ENCODE measurements at regions not wholly inside any gene's neighbourhood (a gene's known extent, or its start where the extent isn't known, plus 50 kb on each side); places are given as distances from the start of the nearest gene placed in this dataset.

DNA sequence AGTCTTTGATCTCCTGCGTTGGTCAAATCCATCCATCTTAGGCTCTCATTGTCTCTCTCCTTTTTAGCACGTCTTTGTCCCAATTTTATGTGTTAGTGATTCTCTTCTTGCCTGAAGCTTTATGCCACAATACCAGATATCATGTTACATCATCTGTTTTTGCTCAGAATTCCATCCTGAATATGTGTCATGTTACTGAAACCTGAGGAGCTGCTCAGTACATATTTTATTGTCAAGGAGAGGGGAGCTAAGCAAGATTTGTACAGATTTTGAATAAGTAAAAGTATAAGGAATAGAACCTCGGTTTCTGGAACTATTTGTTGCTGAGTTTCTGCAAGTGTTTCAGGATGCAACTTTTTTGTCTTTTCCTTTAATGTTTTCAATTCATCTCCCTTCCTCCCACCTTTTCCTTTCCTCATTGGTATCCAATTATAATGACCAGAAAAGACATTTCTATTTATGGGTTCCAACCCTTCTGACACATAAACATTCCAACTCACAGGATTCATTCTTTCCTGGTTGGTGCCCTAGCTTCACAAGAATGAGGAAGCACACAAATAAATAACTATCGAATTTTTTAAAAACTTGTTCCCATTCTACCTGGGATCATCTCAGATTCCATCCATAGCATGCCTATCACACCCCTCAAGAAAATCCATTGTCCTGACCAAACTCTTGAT is 291.8 kb downstream of the CRPPA start:
- Histone ChIP-seq H3K27me3 (ENCODE audit: control insufficient read depth, insufficient read depth, low read length, poor library complexity, severe bottlenecking) (no peaks in the 10 kb centered on the region), H3K36me3 (ENCODE audit: control insufficient read depth, insufficient read depth, low read length) (no peaks in the 10 kb centered on the region), H3K4me3 (ENCODE audit: insufficient read depth, low read depth, low read length) (no peak overlapping the region), H3K27ac (ENCODE audit: insufficient read depth, low read depth, low read length, poor library complexity, severe bottlenecking) (no peak overlapping the region), H3K9me3 (ENCODE audit: control insufficient read depth, low read length) (no peaks in the 10 kb centered on the region), H3K4me1 (ENCODE audit: control insufficient read depth, insufficient read depth, low read length) (no peaks in the 10 kb centered on the region)
- WGBS, 2 experiments, result 89 to 91% methylated on average over 4 of the region's 4 CpGs

DNA sequence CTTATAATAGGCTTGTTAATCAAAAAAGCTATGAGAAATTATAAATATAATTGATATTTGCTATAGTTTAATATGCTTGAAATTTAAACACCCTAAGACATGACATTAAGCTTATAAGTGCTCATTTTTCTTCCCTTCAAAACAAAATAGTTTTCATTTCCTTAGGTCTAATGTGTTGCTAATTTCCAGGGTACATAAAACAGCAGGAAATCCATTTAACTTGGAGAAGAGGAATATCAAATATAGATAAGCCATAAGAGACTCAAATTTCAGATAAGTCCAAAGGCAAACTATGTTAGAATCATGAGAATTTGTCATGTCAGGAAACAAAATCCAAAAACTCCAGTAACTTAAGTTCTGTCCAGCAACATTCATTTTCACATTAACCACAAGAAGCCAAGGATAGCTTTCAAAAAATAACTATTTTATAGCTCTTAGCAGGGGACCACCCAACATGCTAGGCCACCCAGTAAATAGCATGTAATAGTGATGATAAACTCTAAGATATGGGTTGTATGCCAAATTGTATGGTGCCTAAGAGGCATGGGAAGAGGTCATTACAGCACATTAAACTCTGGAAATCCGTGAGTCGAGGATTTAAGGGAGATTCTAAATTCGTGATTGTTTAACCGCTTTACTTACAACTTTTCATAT is 298.1 kb downstream of the CRPPA start:
- Histone ChIP-seq H3K36me3 (ENCODE audit: control insufficient read depth, insufficient read depth, low read length) (no peaks in the 10 kb centered on the region), H3K27me3 (ENCODE audit: control insufficient read depth, insufficient read depth, low read length, poor library complexity, severe bottlenecking) (no peaks in the 10 kb centered on the region), H3K4me1 (ENCODE audit: control insufficient read depth, insufficient read depth, low read length) (peaks cover 4% of the 10 kb centered on the region), H3K9me3 (ENCODE audit: control insufficient read depth, low read length) (no peaks in the 10 kb centered on the region), H3K4me3 (ENCODE audit: insufficient read depth, low read depth, low read length) (no peak overlapping the region), H3K27ac (ENCODE audit: insufficient read depth, low read depth, low read length, poor library complexity, severe bottlenecking) (no peak overlapping the region)
- 98 to 100% methylated on average over 3 to 4 of the region's 4 CpGs for WGBS, 2 experiments

DNA sequence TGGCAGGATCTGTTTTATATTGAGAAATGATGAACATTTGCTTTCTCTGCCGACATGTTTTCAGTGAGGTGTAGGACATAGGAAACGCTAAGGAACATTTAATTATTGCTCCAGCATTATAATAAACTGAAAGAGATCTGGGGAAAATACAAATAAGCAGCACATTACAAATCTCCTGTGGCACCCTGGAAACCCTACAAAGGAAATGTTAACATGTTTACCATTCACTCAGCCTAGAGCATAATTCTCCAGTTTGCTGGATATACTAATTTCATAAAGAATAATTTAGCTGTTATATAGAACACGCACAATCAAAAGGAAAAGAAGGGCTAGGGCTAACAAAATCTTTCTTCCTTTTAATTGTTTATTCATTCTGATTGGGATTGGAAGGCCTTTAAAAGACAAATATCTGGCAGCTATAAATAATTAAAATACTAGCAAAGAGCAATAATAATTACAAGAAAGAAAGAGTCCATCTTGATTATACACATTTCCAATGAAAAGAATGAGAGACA is 299.4 kb downstream of the CRPPA start:
- 95% methylated on average over 2 of the region's 3 CpGs; no CpG with 5 or more reads in 1 of the 2 experiments for WGBS, 2 experiments
- Histone ChIP-seq H3K27ac (ENCODE audit: insufficient read depth, low read depth, low read length, poor library complexity, severe bottlenecking) (no peak overlapping the region), H3K27me3 (ENCODE audit: control insufficient read depth, insufficient read depth, low read length, poor library complexity, severe bottlenecking) (no peaks in the 10 kb centered on the region), H3K4me1 (ENCODE audit: control insufficient read depth, insufficient read depth, low read length) (peaks cover 7% of the 10 kb centered on the region), H3K4me3 (ENCODE audit: insufficient read depth, low read depth, low read length) (no peak overlapping the region), H3K9me3 (ENCODE audit: control insufficient read depth, low read length) (no peaks in the 10 kb centered on the region), H3K36me3 (ENCODE audit: control insufficient read depth, insufficient read depth, low read length) (no peaks in the 10 kb centered on the region)

DNA sequence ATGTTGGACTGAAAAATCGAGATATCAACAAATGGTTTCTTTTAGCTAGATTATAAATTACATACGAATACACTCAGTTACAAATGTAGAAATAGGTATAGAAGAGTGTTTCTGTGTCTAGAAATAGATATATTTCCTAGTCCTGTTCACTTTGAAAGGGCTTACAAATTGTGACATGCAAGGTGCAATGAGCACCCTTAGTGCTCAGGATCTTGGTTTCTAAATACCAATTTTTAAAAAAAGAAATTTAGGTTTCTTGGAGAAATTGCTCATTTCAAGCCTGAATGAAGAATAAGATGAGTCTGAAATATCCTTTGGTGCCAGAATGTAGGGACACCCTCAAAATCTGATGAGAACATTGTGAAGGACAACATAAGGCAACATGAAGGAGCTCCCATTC is 306.0 kb downstream of the CRPPA start:
- Histone ChIP-seq H3K4me1 (ENCODE audit: control insufficient read depth, insufficient read depth, low read length) (peaks cover 7% of the 10 kb centered on the region), H3K27ac (ENCODE audit: insufficient read depth, low read depth, low read length, poor library complexity, severe bottlenecking) (no peak overlapping the region), H3K27me3 (ENCODE audit: control insufficient read depth, insufficient read depth, low read length, poor library complexity, severe bottlenecking) (no peaks in the 10 kb centered on the region), H3K9me3 (ENCODE audit: control insufficient read depth, low read length) (peaks cover 3% of the 10 kb centered on the region), H3K4me3 (ENCODE audit: insufficient read depth, low read depth, low read length) (no peak overlapping the region), H3K36me3 (ENCODE audit: control insufficient read depth, insufficient read depth, low read length) (no peaks in the 10 kb centered on the region)
- WGBS, 2 experiments, result no CpG with 5 or more reads among the region's 2 CpGs

DNA sequence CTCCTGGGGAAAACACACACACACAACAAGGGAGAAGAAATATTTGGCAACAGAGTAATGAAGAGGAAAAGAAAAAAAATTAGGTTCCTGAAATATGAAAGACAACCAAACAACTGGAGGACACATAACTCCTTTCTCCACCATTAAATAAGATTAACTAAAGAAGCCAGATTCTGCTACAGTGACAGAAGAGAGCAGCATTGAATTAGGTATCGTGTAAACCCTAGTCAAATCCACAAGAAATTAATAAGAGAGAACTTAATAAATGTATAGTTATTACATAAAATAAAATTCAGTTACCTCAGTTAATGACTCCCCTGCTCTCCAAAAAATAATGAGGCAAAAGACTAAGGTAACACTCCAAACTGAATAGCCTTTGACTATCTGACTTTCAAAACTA is 306.7 kb downstream of the CRPPA start:
- no peaks in the 10 kb centered on the region for H3K36me3 ChIP-seq (ENCODE audit: control insufficient read depth, insufficient read depth, low read length)
- H3K27me3 ChIP-seq (ENCODE audit: control insufficient read depth, insufficient read depth, low read length, poor library complexity, severe bottlenecking), result no peaks in the 10 kb centered on the region
- H3K4me3 ChIP-seq (ENCODE audit: insufficient read depth, low read depth, low read length), result no peak overlapping the region
- peaks cover 3% of the 10 kb centered on the region for H3K9me3 ChIP-seq (ENCODE audit: control insufficient read depth, low read length)
- H3K27ac ChIP-seq (ENCODE audit: insufficient read depth, low read depth, low read length, poor library complexity, severe bottlenecking), result no peak overlapping the region
- peaks cover 7% of the 10 kb centered on the region for H3K4me1 ChIP-seq (ENCODE audit: control insufficient read depth, insufficient read depth, low read length)
- WGBS, 2 experiments, result no CpG with 5 or more reads among the region's 1 CpG

DNA sequence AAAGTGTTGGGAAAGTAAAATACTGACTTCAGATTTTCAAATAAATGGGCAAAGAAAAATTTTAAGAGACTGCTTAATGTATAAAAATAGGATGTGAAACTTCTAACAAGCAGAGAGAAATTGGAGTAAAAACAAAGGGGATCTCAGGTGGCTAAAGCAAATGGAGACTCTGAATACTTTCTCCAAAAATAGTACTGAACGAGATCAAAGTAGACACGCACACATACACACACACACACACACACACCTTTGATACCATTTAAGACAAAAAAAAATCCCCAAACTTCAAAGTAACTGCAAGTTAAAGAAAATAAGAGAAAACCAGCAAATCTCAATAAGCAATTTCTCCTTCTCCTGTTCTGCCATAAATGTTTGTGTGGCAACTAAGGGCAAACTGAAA is 307.3 kb downstream of the CRPPA start:
- Histone ChIP-seq H3K9me3 (ENCODE audit: control insufficient read depth, low read length) (peaks cover 3% of the 10 kb centered on the region), H3K27ac (ENCODE audit: insufficient read depth, low read depth, low read length, poor library complexity, severe bottlenecking) (no peak overlapping the region), H3K27me3 (ENCODE audit: control insufficient read depth, insufficient read depth, low read length, poor library complexity, severe bottlenecking) (no peaks in the 10 kb centered on the region), H3K4me1 (ENCODE audit: control insufficient read depth, insufficient read depth, low read length) (peaks cover 7% of the 10 kb centered on the region), H3K36me3 (ENCODE audit: control insufficient read depth, insufficient read depth, low read length) (no peaks in the 10 kb centered on the region), H3K4me3 (ENCODE audit: insufficient read depth, low read depth, low read length) (no peak overlapping the region)
- WGBS, 2 experiments, result 85 to 89% methylated on average over 2 of the region's 2 CpGs

DNA sequence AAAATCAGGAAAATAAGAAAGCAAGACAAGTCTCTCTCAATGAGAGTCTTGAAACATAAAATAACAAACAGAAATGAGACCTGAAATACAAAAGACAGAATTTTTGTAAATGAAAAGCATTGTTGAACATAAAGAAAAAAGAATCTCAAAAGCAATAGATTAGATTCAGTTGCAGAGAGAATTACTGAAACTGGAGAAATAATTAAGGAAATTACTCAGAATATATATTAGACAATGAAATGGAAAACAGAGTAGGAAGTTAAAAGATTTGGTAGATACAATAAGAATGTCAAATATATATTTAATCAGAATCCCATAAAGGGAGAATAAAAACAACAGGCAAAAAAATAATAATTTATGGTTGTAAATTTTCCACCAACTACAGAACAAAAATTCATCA is 308.3 kb downstream of the CRPPA start:
- Histone ChIP-seq H3K9me3 (ENCODE audit: control insufficient read depth, low read length) (peaks cover 3% of the 10 kb centered on the region), H3K4me3 (ENCODE audit: insufficient read depth, low read depth, low read length) (no peak overlapping the region)

DNA sequence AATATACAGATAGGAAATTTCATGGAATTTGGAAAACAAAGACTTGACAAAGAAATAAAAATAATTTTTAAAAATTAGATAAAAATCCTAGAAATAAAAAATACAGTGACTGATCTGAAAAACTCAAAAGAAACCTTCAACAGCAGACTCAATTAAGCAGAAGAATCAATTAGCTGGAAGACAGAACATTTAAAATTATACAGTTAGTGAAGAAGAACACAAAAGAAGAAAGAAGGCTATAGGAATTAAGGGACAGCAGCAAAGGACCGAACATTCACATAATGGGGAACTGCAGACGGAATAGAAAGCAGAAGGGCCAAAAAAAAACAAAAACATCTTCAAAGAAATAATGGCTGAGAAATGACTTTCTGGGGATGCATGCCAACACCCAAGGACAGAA is 314.5 kb downstream of the CRPPA start:
- H3K4me3 ChIP-seq (ENCODE audit: insufficient read depth, low read depth, low read length), result no peak overlapping the region
- WGBS, 2 experiments, result 92 to 98% methylated on average over 2 of the region's 2 CpGs
- H3K4me1 ChIP-seq (ENCODE audit: control insufficient read depth, insufficient read depth, low read length), result no peaks in the 10 kb centered on the region
- no peaks in the 10 kb centered on the region for H3K27me3 ChIP-seq (ENCODE audit: control insufficient read depth, insufficient read depth, low read length, poor library complexity, severe bottlenecking)
- H3K36me3 ChIP-seq (ENCODE audit: control insufficient read depth, insufficient read depth, low read length), result no peaks in the 10 kb centered on the region
- no peak overlapping the region for H3K27ac ChIP-seq (ENCODE audit: insufficient read depth, low read depth, low read length, poor library complexity, severe bottlenecking)
- H3K9me3 ChIP-seq (ENCODE audit: control insufficient read depth, low read length), result no peaks in the 10 kb centered on the region

More for the DNA sequence above, 308.3 kb downstream of the CRPPA start:
- H3K36me3 ChIP-seq (ENCODE audit: control insufficient read depth, insufficient read depth, low read length), result no peaks in the 10 kb centered on the region
- peaks cover 2% of the 10 kb centered on the region for H3K4me1 ChIP-seq (ENCODE audit: control insufficient read depth, insufficient read depth, low read length)
- H3K27ac ChIP-seq (ENCODE audit: insufficient read depth, low read depth, low read length, poor library complexity, severe bottlenecking), result no peak overlapping the region
- no peaks in the 10 kb centered on the region for H3K27me3 ChIP-seq (ENCODE audit: control insufficient read depth, insufficient read depth, low read length, poor library complexity, severe bottlenecking)

DNA sequence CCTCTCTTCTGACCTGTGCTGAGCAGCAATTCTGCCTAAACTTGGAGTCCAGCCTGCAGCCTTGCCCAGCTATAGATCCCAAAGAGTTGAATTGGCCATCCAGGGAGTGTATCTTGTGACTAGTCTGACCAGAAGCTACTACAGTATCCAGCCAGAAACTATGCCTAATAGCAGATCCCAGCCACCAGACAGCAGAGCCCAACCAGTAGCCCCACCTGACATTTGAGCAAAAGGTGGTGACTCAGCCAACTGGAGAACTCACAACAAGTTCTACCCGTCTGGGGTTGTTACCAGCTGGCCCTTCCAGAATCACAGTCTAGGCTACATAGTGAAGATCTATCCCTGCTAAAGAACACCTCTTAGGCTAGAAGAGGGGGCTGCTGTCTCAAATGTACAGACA is 315.0 kb downstream of the CRPPA start:
- WGBS, 2 experiments, result 97 to 100% methylated on average over 1 of the region's 1 CpG
- no peaks in the 10 kb centered on the region for H3K27me3 ChIP-seq (ENCODE audit: control insufficient read depth, insufficient read depth, low read length, poor library complexity, severe bottlenecking)
- H3K4me3 ChIP-seq (ENCODE audit: insufficient read depth, low read depth, low read length), result no peak overlapping the region
- no peaks in the 10 kb centered on the region for H3K4me1 ChIP-seq (ENCODE audit: control insufficient read depth, insufficient read depth, low read length)
- H3K36me3 ChIP-seq (ENCODE audit: control insufficient read depth, insufficient read depth, low read length), result no peaks in the 10 kb centered on the region
- H3K27ac ChIP-seq (ENCODE audit: insufficient read depth, low read depth, low read length, poor library complexity, severe bottlenecking), result no peak overlapping the region
- H3K9me3 ChIP-seq (ENCODE audit: control insufficient read depth, low read length), result no peaks in the 10 kb centered on the region

DNA sequence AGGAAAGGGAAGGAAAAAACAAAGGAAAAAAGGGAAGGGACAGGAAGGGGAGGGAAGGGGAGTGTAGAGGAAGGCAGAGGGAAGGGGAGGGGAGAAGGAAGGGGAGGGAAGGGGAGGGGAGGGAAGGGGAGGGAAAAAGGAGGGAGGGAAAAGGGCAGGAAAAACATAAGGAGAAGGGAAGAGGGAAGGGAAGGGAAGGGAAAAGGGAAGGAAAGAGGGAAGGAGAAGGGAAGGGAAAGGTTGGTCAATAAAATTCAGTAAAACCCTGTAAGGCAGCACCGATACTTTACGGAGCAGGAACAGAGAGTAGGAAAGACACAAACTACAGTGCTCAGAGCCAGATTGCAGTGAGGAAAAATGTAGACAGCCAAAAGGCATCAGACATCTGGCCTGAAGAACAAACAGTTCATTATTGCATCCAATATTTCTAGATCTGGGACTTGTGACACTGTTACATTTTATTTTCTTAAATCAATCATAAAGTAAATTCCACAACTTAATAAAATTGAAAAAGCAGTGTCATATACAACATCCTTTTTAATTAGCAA is 322.0 kb downstream of the CRPPA start:
- no peaks in the 10 kb centered on the region for H3K27me3 ChIP-seq (ENCODE audit: control insufficient read depth, insufficient read depth, low read length, poor library complexity, severe bottlenecking)
- no peaks in the 10 kb centered on the region for H3K9me3 ChIP-seq (ENCODE audit: control insufficient read depth, low read length)
- no peaks in the 10 kb centered on the region for H3K36me3 ChIP-seq (ENCODE audit: control insufficient read depth, insufficient read depth, low read length)
- 85 to 93% methylated on average over 2 of the region's 2 CpGs for WGBS, 2 experiments
- no peak overlapping the region for H3K4me3 ChIP-seq (ENCODE audit: insufficient read depth, low read depth, low read length)
- H3K4me1 ChIP-seq (ENCODE audit: control insufficient read depth, insufficient read depth, low read length), result peaks cover 6% of the 10 kb centered on the region
- no peak overlapping the region for H3K27ac ChIP-seq (ENCODE audit: insufficient read depth, low read depth, low read length, poor library complexity, severe bottlenecking)

Measured in ectodermal cell (in vitro differentiated cells).